DMS 273 (cell line): ENCODE measurements at regions not wholly inside any gene's neighbourhood (a gene's known extent, or its start where the extent isn't known, plus 50 kb on each side); places are given as distances from the start of the nearest gene placed in this dataset.

Source experiments
- DNase-seq: peaks from one replicate; lab custom pipeline; 2025; ENCODE audit not compliant: unreplicated experiment; lab: John Stamatoyannopoulos, UW

DNA sequence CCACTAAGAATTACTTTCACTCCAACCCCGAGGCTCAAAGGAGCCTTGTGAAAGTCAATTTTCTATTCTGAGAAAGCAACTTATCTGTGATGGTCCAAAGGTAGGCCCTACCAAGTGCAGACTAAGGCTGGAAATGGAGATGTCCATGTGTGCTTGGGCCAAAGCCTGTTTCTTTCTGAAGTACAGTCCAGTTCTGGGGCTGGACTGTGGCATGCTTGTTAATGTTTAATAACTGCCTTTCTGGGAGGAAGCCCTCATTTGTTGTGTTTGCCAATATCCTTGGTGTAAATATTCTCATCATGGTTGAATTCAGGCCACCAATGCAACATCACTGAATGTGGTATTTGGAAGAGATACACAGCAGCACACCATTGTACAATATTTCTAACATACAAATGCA, 182.3 kb upstream of the BCL6 start:
- no peak for DNase-seq

DNA sequence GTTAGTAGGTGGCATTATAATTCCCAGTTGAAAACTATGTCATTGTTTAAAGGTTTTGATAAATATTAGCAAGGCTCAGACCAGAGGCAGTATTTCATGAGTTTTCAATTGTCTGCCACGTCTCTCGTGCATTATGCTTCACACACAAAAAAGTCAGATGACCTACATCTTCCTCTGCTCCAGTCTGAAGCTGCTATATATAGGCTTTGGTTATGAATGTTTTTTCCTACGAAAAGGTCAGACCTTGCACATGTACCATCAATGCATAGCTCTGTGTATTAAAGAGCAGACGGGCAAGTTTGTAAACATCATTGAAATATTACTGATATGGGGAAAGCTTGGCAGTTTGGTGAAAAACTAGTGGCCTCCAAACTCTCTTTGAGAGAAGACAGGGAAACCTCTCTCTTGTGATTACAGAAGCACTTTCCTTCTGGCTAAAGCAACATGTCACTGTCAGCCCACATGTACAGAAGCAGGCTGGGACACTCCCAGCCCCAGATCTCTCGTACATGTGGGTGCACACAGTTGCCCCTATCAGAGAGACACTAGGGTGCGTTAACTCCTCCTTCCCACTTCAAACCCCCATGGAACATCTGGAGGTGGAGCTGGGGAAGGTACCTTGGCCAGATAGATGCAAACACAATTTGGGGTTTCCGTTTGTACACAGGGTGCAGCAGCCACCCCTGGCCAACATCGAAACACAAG, 184.0 kb upstream of the BCL6 start:
- no peak for DNase-seq

DNA sequence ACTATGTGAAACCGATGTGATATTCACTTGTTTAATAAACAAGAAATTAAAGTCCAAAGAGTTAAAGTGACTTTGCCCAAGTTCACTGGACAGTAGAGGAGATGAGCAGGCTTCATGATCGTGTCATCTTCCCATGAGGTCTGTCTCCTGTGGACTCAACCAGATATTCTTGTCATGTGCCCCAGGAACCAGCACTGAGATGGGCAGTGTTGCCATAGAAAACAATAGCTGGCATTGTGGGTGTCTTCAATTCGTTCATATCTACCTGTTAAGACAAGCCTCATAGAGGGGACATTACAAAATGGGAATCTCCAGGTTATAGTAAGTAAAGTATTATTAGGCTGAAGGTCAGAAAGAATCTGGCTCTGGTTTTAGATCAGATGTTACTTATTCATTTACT, 184.8 kb upstream of the BCL6 start:
- no peak for DNase-seq

DNA sequence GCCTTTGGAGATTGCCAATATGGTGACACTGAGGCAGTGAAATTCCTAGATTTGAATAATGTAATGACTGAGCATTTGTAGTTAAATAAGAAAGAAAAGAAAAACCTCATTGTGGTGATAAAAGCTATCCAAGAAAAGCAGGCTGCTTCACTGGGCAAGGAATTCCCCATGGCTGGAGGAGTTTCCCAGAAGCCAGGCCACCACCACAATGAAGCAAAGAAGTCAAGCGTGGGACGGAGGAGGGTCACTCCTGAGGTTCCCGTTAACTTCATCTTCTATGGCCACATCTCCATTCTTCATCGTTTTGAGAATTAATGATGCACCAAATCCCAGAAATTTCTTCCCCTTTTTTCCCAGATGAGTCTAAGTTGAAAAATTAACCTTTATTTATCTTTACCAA, 185.8 kb upstream of the BCL6 start:
- DNase-seq = no peak

DNA sequence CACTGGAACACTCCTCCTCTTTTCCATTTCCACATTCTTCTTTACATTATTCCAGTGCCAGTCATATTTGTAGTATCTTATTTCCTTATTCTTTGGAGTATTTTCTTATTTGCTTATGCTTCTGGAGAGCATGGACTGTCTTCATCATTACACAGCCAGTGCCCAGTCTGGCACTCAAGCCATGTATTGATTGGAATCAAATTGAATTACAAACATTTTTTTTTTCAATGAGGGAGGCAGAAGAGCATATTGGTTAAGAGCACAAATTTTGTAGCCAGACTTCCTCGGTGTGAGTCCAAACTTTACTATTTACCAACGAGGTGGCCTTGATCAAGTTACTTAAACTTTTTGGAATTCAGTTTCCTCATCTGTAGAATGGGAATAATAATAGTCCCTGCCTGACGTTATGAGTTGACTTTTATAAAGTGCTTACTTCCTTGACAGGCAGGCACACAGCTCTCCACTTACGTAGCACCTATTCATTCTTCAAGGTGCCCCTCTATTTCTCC, 186.6 kb upstream of the BCL6 start:
- no peak for DNase-seq

DNA sequence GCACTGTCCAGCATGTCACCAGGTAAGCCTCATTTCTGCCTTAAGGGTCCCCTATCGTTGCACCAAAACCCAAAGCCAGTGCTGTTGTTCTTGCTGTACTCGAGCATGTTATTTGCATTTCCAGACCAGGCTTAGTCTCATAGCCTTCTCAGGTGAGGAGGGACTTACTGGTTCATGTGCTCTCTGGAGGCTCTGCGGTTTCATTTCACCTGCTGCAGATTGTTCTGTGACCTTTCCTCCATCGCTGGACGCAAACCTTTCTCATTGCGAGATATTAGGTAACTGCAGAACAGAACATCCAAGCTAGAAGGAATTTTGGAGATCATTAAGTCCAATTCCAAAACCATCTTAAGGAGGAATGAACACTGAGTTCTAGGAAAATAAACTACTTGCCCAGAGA, 187.3 kb upstream of the BCL6 start:
- no peak for DNase-seq

DNA sequence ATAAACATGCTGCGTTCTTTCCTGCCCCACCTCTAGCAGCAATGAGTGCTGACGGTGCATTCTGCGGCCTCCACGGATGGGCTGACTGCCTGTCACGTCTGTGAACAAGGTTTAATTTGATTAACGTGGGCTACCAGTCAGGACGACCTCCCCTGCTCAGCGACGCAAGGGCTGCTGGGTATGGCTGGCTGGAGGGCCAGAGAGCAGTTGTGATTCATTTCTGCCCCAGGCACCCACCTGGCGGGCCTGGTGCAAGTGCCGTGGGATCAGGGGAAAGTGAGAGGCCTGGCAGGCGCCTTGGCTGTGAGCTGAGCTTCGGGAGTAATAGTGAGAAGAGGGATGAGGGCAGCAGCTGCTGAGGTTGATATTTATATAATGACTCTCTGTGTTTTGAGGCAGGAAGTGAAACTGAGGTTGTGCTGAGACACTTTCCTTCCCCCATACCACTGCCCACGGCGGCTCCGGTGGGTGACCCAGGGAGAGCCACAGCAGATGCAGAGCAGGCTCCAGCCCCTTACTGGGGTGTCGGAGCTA, 190.4 kb upstream of the BCL6 start:
- DNase-seq = no peak

DNA sequence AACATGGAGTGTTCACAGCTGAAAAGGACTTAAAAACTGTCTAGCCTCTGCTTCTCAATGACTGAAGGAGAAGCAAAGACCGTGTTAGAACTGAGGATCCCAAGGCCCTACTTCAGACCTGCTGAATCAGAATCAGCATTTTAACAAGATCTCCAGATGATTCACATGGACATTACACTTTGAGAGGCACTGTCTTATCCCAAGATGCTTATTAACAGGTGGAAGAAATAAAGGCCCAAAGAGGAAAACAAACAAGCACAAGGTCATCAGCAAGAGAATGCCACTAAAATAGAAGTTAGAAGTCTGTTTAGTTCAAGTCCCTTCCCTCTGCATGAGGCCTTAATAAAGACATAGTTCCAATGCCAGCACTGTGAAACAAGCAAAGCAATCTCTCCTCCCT, 191.4 kb upstream of the BCL6 start:
- DNase-seq = no peak

DNA sequence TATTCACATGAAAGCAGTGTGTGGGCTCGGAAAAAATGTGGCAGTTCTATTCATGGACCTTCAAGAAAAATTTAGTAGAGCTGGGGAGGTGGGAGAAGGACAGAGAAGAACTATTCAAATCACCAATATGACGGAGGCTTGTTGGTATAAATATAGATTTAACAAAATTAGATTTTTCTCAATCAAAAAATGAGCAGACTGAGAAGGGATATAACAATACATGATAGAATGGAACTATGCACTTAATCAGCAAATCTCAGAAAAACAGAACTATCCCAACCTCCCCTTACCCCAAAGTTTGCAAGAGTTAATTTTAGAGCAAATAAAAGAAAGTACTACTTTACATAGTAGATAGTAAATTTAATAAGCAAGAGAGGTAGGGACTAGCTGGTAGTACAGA, 194.6 kb upstream of the BCL6 start:
- no peak for DNase-seq

DNA sequence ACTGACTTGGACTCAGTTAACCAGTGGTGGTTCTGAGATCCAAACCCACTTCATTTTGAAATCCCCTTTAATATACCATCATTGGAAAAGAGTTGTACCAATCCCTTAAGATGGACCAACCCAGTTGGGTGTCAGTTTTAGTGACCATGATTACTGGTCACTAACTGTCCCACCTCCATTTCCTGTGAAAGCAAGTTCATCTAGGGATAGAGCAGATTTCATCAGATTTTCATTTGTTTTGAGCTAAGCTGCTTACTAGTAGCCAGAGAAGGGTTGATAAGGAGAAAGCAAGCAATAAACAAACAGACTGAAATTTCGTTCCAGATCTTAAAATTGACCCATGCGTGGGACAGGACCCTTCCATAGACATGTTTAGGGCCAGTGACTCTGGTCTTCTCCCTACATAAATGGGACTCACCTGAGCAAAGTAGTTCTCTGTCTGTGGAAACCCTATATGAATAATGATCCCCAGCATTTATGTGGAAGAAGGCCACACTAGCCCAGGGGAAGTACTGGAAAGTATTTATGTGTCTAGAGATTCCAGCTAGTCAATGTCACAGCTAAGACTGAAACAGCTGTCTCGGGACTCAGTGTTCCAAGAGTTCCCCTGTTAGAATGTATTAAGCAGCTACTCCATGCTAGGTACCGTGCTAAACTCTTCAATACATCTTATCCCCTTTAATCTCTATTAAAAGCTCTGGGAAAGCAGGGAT, 196.0 kb upstream of the BCL6 start:
- no peak for DNase-seq

DNA sequence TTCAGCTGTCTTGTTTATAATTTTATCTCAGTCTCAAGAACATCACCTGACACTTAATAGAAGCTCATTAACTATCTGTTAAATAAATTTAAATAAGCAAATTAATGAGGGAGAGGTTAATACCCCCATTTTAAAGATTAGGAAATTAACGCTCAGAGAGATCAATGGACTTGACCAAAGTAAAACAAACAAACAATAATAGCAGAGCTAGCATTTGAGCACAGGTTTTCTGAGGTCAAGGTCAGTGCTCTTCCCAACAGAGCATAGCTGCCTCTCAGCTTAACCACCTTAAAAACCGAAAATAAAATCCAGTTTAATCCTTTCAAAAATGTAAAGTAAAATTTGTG, 196.6 kb upstream of the BCL6 start:
- no peak for DNase-seq

DNA sequence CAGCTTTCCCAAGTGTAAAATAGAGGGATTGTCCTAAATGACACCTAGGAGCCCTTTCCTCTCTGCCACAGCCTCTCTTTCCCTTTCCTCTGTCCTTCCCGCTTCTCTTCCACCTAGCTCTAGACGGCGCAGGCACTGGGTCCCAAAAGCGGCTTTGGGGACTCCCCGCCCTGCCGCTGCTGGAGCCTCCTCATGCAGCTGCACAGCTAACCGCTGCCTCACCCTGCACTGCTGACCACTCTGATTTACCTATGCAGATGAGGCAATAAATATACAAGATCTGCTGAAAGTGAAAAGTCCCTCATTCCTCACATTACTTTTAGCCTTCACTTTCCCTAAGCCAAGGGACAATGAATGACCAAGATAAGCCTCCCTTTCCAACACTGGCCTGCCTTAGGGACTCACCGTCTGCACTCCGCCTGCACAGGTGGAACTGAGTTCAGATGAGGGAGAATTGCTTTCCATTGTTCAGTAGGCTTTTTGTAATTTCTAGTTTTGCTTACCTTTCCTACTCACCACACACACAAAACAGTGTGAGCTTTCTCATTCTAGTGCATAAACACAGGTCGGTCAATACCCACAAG, 197.5 kb upstream of the BCL6 start:
- no peak for DNase-seq

DNA sequence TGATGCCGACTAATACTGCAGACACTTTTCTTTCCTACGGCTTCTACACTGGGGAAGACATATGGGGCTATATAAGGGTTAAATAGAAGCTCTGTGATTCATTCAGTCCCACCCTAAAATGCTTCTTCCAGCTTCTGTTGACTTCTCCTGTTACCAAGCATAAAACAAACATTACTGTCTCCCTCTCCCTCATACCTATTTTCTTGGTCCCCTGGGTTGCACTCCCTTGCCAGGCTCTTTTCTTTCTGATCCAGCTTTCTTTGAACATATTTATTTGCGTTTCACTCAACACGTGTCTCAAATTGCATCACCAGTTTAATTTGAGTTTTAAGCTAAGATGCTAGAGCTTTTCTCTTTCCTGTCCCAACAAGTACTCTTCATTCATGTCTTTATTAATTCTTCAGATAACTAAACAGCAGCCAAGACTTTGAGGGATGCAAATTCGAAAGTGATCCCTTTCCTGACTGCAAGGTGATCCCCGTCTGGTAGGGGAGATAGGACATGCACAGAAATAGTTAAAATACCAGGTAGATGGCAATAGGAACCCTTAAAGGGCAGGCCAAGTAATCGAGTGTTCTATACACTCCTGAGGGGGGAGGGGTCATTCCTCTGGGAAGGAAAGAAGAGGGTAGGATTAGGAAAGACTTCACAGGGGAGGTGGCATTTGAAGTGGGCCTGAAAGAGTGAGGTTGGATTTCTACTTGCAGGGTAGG, 198.6 kb upstream of the BCL6 start:
- no peak for DNase-seq

DNA sequence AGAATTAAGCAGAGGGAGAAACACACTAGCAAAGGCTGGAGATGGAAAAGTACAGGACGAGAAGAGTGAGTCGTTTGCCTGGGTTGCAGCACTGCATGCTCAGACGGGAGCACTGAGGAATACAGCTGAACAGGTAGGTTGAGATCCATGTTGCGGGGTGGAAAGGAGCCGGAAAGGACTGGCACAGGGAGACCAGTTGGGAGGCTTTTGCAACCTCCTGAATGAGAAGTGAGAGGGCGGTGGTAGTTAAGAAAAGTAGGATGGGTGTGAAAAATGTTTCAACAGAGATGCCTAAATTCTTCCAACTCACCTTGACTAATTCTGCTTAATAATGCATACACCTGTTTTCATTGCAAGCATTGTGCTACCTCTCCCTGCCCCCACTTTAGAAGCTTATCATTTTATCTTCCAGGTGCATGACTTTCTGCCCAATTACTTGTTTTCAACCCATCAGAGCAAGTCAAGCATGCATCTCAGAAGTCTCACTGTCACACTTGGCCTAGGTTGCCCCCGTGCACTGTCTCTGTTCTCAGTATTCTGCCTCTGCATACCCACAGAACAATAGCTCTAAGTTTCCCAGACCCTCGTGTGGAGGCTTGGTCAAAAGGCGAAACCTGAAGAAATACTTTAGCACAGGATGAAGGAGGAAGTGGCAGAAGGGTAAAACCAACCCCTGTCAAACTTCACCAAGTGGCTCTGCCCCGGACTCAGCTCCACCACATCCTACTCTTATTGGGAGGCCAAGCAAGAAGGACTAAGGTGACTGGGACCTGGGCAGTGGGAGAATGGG, 199.3 kb upstream of the BCL6 start:
- DNase-seq = no peak

DNA sequence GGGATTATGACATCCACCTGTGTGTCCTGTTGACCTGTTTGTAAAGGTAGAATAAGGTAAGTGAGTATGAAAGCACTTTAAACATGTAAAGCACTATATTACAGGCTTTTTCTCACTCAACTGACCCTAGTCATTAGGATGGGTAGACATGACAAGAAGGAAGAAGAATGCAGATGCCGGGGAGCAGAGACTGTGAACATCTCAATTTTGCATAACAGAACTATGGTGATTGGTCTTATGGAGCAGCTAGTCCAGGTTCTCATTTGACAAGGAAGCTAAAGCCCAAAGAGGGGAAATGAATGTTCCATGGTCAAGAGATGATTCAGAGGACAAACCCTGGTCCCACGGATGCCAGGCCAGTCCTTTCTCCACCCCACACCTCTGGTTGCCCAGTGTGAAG, 200.1 kb upstream of the BCL6 start:
- DNase-seq = no peak

DNA sequence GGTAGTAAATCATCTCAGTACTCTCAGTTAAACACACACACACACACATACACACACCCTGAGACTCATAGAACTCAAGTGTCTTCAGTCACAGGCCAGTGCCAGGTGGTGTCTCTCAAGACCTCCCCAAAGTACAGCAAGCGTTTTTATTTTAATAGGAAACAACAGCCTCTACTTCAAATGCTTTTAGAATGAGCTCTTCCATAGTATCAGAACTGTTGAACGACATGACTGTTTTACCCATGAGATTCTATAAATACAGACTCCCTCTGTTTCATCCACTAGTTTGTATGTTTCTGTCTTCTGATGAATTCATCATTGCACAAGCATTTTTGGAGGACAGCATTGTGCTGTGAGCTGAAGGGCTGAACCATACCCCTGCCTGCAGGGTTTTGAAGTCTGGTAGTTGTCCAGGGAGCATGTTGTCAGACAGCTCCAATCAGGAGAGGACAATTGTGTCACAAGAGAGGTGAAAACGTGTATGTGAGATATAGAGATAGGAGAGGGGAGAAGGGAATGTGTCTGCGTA, 201.0 kb upstream of the BCL6 start:
- DNase-seq = no peak

DNA sequence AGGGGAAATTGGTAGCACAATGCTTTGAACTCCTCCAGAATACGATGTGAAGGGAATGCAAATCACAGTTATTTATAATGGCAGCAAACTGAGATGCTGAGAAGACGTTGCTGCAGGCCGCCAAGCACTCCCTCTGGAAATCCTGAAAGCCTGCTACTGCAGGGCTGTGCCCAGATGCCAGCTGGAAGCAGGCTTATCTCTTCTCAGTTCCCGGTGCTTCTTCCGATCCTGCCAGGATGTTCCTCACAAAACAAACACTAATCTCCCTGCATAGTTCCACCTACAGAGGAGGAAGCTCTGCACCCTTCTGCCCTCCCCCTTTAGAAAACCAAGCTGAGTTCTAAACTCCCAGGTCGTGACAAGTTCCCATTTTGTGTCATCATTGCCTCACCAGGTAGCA, 201.7 kb upstream of the BCL6 start:
- DNase-seq = no peak

DNA sequence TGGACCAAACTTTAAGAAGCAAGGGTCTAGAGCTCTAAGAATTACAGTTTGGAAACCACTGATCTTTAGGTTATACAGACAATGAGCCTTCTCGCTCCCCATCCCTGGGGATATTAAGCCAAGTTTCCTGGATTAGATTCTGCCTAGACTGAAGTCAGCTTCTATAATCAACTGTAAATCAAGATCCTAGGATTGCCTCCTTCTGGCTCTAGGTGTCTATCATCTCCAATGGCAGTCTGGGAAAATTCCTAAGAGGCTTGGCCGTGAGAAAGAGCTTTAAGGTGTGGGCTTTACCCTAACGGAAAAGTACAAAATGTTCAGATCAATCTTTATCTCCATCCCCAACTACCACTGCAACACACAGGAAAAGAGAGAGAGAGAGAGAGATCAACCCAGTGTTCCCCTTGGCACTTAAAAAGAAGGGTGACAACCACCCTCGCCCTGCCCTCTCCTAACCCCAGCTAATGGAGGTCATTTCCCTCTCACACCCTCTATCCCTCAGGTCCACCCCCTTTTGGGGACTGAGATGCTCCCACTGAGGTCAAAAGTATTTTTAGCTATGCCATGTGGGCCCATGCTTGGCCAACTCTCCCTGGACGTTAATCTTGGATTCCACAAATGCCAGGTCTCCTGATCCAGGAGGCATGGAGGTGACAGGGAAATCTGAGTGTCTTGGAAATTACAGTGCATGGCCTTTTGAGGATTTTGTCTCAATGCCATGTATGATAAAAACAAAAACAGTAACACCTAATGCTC, 202.8 kb upstream of the BCL6 start:
- DNase-seq = no peak

DNA sequence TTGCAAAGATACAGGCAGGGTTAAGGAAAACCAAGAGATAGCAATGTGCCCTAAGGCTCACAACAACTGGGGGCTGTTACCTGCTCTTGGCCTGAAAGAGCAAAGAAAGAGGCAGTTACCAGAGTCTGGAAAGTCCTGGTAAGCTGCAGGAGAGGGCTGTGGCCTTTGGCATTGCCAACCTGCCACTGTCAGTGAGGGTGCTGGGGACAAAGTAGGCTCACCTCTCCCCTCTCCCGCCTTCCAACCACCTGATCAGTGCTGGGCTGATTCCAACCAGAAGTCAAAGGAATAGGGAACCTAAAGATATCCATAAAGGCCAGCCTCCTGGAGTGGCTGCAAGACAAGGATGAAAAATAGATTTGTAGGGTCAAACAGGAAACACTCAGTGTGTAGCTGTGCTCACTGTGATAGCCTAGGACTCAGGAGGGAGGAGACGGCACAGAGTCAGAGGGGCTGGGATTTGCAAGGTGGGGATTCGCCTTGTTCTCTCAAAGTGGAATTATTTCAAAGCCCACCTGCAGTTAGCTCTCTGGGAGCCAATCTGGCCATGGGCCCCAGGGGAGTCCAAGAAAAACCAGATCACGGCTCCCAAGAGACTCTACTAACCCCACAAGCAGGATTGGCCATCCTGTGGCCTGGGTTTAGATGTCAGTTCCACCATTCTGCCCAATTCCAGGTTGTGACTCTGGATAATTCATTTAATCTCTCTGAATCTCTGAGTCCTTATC, 204.0 kb upstream of the BCL6 start:
- DNase-seq = no peak
